SK-N-SH (cell line): ENCODE measurements at regions not wholly inside any gene's neighbourhood (a gene's known extent, or its start where the extent isn't known, plus 50 kb on each side); places are given as distances from the start of the nearest gene placed in this dataset.

ENCODE experiments used
- CHD2 ChIP-seq: fragments of 150-350 bp; IDR thresholded peaks from 2 replicates; pipeline ENCODE4 v1.6.1; 2018; ENCODE audit warnings: low read length; ENCODE audit not compliant: partially characterized antibody
- CTCF ChIP-seq: fragments of 200-600 bp; sonication (generic); IDR thresholded peaks from 2 replicates; pipeline ENCODE4 v1.6.1; 2017; ENCODE audit warnings: antibody characterized with exemption, mild to moderate bottlenecking, moderate library complexity
- NFIC ChIP-seq: IDR thresholded peaks from 2 replicates; pipeline ENCODE4 v1.4.0; 2012; ENCODE audit warnings: borderline replicate concordance
- POLR2AphosphoS5 ChIP-seq: IDR thresholded peaks from 2 replicates; pipeline ENCODE4 v1.6.1; 2012; ENCODE audit warnings: low read depth, low read length
- RAD21 ChIP-seq: IDR thresholded peaks from 2 replicates; pipeline ENCODE4 v1.6.1; 2012; ENCODE audit warnings: mild to moderate bottlenecking, low read length
- SMC3 ChIP-seq: IDR thresholded peaks from 2 replicates; pipeline ENCODE4 v1.6.1; 2012; ENCODE audit warnings: low read depth, low read length, improper control_type of control experiment

DNA sequence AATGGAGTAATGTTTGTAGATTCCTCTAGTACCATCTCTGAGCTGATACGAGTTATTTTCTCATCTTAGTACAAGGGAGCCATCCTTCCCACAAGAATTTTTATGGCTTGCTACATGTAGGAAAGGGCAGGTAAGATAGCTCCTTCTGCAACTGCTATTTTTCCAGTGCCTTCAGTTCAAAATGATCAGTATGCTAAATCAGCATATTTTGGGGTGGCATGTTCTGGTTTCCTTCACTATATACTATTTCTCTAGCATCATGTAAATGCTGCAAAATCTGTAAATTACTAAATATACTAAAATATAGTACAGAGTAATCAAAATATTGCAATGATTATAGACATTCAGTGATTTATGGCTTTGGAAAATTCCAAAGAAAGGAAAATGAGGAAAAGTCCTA lies 1230.0 kb upstream of the CHAC2 start:
- no peak for TF ChIP-seq RAD21
- TF ChIP-seq CHD2: no peak
- TF ChIP-seq CTCF: no peak
- TF ChIP-seq SMC3: no peak
- TF ChIP-seq NFIC: no peak
- TF ChIP-seq POLR2AphosphoS5: no peak
